HCT116 (cell line): ENCODE measurements at regions not wholly inside any gene's neighbourhood (a gene's known extent, or its start where the extent isn't known, plus 50 kb on each side); places are given as distances from the start of the nearest gene placed in this dataset.
"Not testable (repeated sequence)": the region's sequence is repeated elsewhere in the genome, so short reads cannot be mapped to it uniquely, and the experiment has no call there.

ENCODE experiments used
- ATAC-seq: fragments of 200-7000 bp; cut with Tn5 transposase; 2 replicates; pipeline ENCODE4 v1.9.1; 2020; ENCODE audit warnings: mild to moderate bottlenecking, moderate library complexity
- BruUV-seq: library from RNA; stranded (reverse); fragments of 400-500 nt; replicated peaks from 2 replicates; lab custom pipeline; 2021; lab: Mats Ljungman, UMichigan
- CTCF ChIA-PET: fragments of 300-600 bp; sonication (Branson Sonifier 250); formaldehyde crosslinking; loops from one replicate; lab custom pipeline; 2021; ENCODE audit warnings: antibody characterized with exemption; lab: Charles Lee
- POLR2A ChIA-PET: fragments of 300-600, 350-600 bp; sonication (Branson Sonifier 250); formaldehyde crosslinking; loops from one replicate; lab custom pipeline; 2021; ENCODE audit warnings: antibody characterized with exemption; lab: Charles Lee
- RAD21 ChIA-PET, 2 experiments: fragments of 300-600 bp; sonication (Branson Sonifier 250); formaldehyde crosslinking; loops; one replicate each; lab custom pipeline; 2023; ENCODE audit warnings: low total read pairs in 2 of 2; ENCODE audit not compliant: uncharacterized antibody in 2 of 2, unreplicated experiment in 2 of 2, low non-redundant PET in 1 of 2; lab: Charles Lee
- DNase-seq: peaks from one replicate; pipeline ENCODE4 v3.0.0-alpha.2; 2010; ENCODE audit warnings: low read depth, low spot score
- H2AFZ ChIP-seq: fragments of 200-600 bp; shearing (Covaris generic), sonication (generic); 2 replicates; pipeline ENCODE4 v1.6.1; 2017; ENCODE audit warnings: low read depth, mixed run types, mixed read lengths, antibody characterized with exemption, low read length; ENCODE audit not compliant: poor library complexity, severe bottlenecking
- H3K27ac ChIP-seq: 2 replicates; pipeline ENCODE4 v1.5.1; 2012; ENCODE audit warnings: low read depth, low read length
- H3K27me3 ChIP-seq: fragments of 200-600 bp; sonication (generic); 2 replicates; pipeline ENCODE4 v1.6.1; 2016; ENCODE audit warnings: mixed run types, low read length, mixed read lengths; ENCODE audit not compliant: insufficient read depth
- H3K36me3 ChIP-seq, 2 experiments: fragments of 200-500 bp in 1 of 2; fragments of 200-600 bp in 1 of 2; sonication (Bioruptor generic) in 1 of 2; sonication (generic) in 1 of 2; 2 replicates each; pipeline versions ENCODE4 v1.5.1 to v1.6.1; 2014 to 2016; ENCODE audit warnings: low read length in 2 of 2, inconsistent platforms in 1 of 2, mixed read lengths in 1 of 2, mixed run types in 1 of 2; ENCODE audit not compliant: insufficient read depth in 2 of 2, control insufficient read depth in 1 of 2
- H3K4me1 ChIP-seq, 2 experiments: fragments of 200-600 bp in 1 of 2; sonication (generic) in 1 of 2; 2 replicates each; pipeline versions ENCODE4 v1.5.1 to v1.6.1; 2012 to 2017; ENCODE audit warnings: low read length in 2 of 2, inconsistent platforms in 1 of 2, mild to moderate bottlenecking in 1 of 2, mixed read lengths in 1 of 2, mixed run types in 1 of 2, moderate library complexity in 1 of 2; ENCODE audit not compliant: insufficient read depth in 2 of 2, control insufficient read depth in 1 of 2
- H3K4me2 ChIP-seq: fragments of 200-600 bp; sonication (generic); 2 replicates; pipeline ENCODE4 v1.6.1; 2017; ENCODE audit warnings: mixed run types, low read length, mixed read lengths
- H3K4me3 ChIP-seq, 2 experiments: fragments of 200-600 bp in 1 of 2; sonication (generic) in 1 of 2; replicated peaks in 1 of 2; 2 replicates each; pipeline ENCODE4 v1.5.1; 2011 to 2016; ENCODE audit warnings: low read length in 2 of 2, control low read depth in 1 of 2, low read depth in 1 of 2, mild to moderate bottlenecking in 1 of 2, mixed read lengths in 1 of 2, mixed run types in 1 of 2
- H3K79me2 ChIP-seq: fragments of 200-600 bp; sonication (generic); 2 replicates; pipeline ENCODE4 v1.6.1; 2017; ENCODE audit warnings: mild to moderate bottlenecking, mixed run types, low read length, moderate library complexity, mixed read lengths; ENCODE audit not compliant: insufficient read depth
- H3K9ac ChIP-seq: fragments of 200-600 bp; sonication (generic); 2 replicates; pipeline ENCODE4 v1.6.1; 2016; ENCODE audit warnings: low read length, mixed read lengths
- H3K9me2 ChIP-seq: fragments of 200-600 bp; sonication (generic), shearing (Covaris generic); 2 replicates; pipeline ENCODE4 v1.6.1; 2017; ENCODE audit warnings: mixed run types, mild to moderate bottlenecking, moderate library complexity; ENCODE audit not compliant: insufficient read depth
- H3K9me3 ChIP-seq, 2 experiments: fragments of 200-500 bp in 1 of 2; fragments of 200-600 bp in 1 of 2; sonication (Bioruptor generic) in 1 of 2; sonication (generic) in 1 of 2; 2 replicates each; pipeline ENCODE4 v1.6.1; 2014 to 2017; ENCODE audit warnings: low read length in 2 of 2, mixed read lengths in 2 of 2, inconsistent platforms in 1 of 2, low read depth in 1 of 2, mild to moderate bottlenecking in 1 of 2, mixed run types in 1 of 2, moderate library complexity in 1 of 2; ENCODE audit not compliant: control insufficient read depth in 1 of 2, insufficient read depth in 1 of 2
- H4K20me1 ChIP-seq: fragments of 200-600 bp; sonication (generic), shearing (Covaris generic); 2 replicates; pipeline ENCODE4 v1.6.1; 2017; ENCODE audit warnings: mixed run types, mild to moderate bottlenecking, moderate library complexity; ENCODE audit not compliant: insufficient read depth
- CBX3 ChIP-seq: IDR thresholded peaks from 2 replicates; pipeline ENCODE4 v1.6.1; 2012; ENCODE audit warnings: low read depth
- CEBPB ChIP-seq: IDR thresholded peaks from 2 replicates; pipeline ENCODE4 v1.6.1; 2012; ENCODE audit warnings: low read depth
- EGR1 ChIP-seq: IDR thresholded peaks from 2 replicates; pipeline ENCODE4 v1.6.1; 2012; ENCODE audit warnings: low read depth
- EZH2 ChIP-seq: fragments of 200-600 bp; sonication (generic); IDR thresholded peaks from 2 replicates; pipeline ENCODE4 v1.6.1; 2017; ENCODE audit warnings: antibody characterized with exemption, mixed run types
- EZH2phosphoT487 ChIP-seq: fragments of 200-600 bp; IDR thresholded peaks from 2 replicates; pipeline ENCODE4 v1.6.1; 2018; ENCODE audit warnings: antibody characterized with exemption, borderline replicate concordance
- JUND ChIP-seq: IDR thresholded peaks from 2 replicates; pipeline ENCODE4 v1.6.1; 2012
- POLR2A ChIP-seq: IDR thresholded peaks from 2 replicates; pipeline ENCODE4 v1.7.0; 2011; ENCODE audit warnings: borderline replicate concordance; ENCODE audit not compliant: insufficient read depth, insufficient read length; ENCODE audit errors: extremely low read depth
- TCF7L2 ChIP-seq: IDR thresholded peaks from 2 replicates; pipeline ENCODE4 v1.7.0; 2011; ENCODE audit warnings: borderline replicate concordance, inconsistent platforms; ENCODE audit not compliant: insufficient read depth, insufficient read length; ENCODE audit errors: extremely low read depth
- ZNF274 ChIP-seq: fragments of 200-500 bp; sonication (Bioruptor generic); IDR thresholded peaks from 2 replicates; pipeline ENCODE4 v1.6.1; 2014; ENCODE audit warnings: mild to moderate bottlenecking, low read depth, low read length, inconsistent platforms
- intact Hi-C: fragments of 100-400 bp; cut with micrococcal nuclease; formaldehyde crosslinking; loops from 2 replicates; pipeline ENCODE4 v1.10.0; 2022
- TF ChIP-seq, protein P1 (sequence below): IDR thresholded peaks from 2 replicates; pipeline ENCODE4 v1.6.1; 2012
- TF ChIP-seq, protein P2 (sequence below): IDR thresholded peaks from 2 replicates; pipeline ENCODE4 v1.6.1; 2012
- TF ChIP-seq, protein P3 (sequence below), 3 experiments: fragments of 200-600 bp in 1 of 3; sonication (generic) in 1 of 3; IDR thresholded peaks in 2 of 3; conservative IDR thresholded peaks in 1 of 3; 2 replicates each; pipeline ENCODE4 v1.5.1; 2012 to 2017; ENCODE audit warnings: low read depth in 2 of 3, low read length in 2 of 3, antibody characterized with exemption in 1 of 3, borderline replicate concordance in 1 of 3, control low read depth in 1 of 3, mild to moderate bottlenecking in 1 of 3, mixed read lengths in 1 of 3, mixed run types in 1 of 3, moderate library complexity in 1 of 3; ENCODE audit not compliant: insufficient read depth in 1 of 3

DNA sequence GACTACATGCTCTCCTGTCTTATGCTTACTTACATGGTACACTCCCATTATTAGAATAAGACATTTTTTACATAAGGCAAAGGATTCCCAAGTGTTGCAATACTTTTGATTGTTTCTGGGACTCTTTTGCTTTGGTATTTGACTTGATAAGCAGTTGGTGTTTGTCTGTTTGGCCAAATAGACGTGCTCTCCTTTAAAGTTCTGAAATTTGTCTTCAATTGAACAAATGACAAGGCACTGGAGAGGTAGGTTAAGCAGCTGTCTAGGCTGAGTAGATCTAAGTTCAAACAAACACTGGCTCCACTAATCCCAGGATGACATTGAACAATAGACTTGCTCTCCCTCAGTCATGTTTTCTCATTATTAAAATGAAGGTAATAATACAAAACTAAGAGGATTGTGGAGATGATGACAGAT lies 430.5 kb downstream of the STK39 start:
- H3K36me3 ChIP-seq: no peaks in the 10 kb centered on the region
- DNase-seq (no peak), ATAC-seq (no peak)
- no TSS peak for BruUV-seq
- H3K9ac ChIP-seq: no peak overlapping the region
- H3K79me2 ChIP-seq: no peaks in the 10 kb centered on the region
- H3K27me3 ChIP-seq: peaks cover 12% of the 10 kb centered on the region
- no peak overlapping the region for H3K27ac ChIP-seq
- TF ChIP-seq EZH2phosphoT487: no peak
- TF ChIP-seq JUND: no peak
- TF ChIP-seq, protein P1, sequence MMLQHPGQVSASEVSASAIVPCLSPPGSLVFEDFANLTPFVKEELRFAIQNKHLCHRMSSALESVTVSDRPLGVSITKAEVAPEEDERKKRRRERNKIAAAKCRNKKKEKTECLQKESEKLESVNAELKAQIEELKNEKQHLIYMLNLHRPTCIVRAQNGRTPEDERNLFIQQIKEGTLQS: no peak
- no peak for TF ChIP-seq TCF7L2
- no peak for TF ChIP-seq CEBPB
- TF ChIP-seq, protein P2, sequence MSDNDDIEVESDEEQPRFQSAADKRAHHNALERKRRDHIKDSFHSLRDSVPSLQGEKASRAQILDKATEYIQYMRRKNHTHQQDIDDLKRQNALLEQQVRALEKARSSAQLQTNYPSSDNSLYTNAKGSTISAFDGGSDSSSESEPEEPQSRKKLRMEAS: no peak
- no peak for TF ChIP-seq POLR2A
- TF ChIP-seq CBX3: no peak
- no peak for TF ChIP-seq EZH2
- TF ChIP-seq EGR1: no peak
- no peak overlapping the region for H3K4me2 ChIP-seq
- no peaks in the 10 kb centered on the region for H3K4me1 ChIP-seq
- H3K9me2 ChIP-seq: no peaks in the 10 kb centered on the region
- no peaks in the 10 kb centered on the region for H3K9me3 ChIP-seq
- ChIA-PET RAD21 (no interaction called here), POLR2A (no interaction called here), CTCF (no interaction called here)
- H3K4me3 ChIP-seq: no peak overlapping the region
- H4K20me1 ChIP-seq: no peaks in the 10 kb centered on the region
- intact Hi-C loops: no loop called here
- H2AFZ ChIP-seq: no peak overlapping the region

DNA sequence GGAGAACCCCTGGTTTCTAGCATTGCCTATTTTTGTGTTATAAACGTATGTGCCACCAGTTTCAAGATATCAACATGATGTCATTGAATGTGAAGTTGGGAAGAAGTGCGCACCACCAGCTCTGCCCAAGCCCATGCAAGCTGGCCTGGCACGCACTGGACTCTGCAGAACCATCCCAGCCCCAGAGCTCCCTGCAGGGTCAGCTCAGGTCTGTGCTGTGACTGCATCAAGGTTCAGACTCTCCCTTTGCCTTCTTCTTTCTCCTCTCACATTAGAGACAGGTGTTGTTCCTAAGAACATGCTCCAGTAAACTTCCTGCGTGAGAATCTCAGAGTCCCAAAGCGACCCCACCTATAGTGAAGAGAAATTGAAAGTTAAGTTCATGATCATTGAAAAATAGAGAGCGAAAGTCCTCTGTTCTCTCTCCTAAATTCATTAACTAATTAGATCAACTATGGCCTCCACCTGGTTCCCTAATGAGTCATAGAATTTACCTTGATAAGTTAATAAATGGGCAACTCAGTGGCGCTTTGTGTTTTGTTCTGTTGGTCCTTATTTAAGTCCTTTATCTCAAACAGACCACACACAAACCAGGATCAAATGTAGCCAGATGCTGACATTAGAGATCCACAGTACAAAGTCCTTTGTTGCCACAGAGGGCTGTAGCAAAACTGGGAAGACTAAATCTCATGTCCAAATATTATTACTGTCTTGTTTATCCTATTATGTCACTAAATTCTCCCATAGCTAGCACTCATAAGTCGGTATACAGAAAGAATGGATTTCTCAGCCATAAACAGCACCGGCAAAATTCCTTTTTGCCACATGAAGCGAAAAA lies 432.3 kb downstream of the STK39 start:
- Histone ChIP-seq H3K4me3 (no peak overlapping the region), H3K4me2 (no peak overlapping the region), H3K9ac (no peak overlapping the region), H4K20me1 (no peaks in the 10 kb centered on the region), H3K27me3 (peaks cover 14% of the 10 kb centered on the region), H3K79me2 (no peaks in the 10 kb centered on the region), H3K36me3 (no peaks in the 10 kb centered on the region), H3K9me2 (no peaks in the 10 kb centered on the region), H3K9me3 (no peaks in the 10 kb centered on the region), H2AFZ (no peak overlapping the region), H3K27ac (no peak overlapping the region), H3K4me1 (no peaks in the 10 kb centered on the region)
- no TSS peak for BruUV-seq
- ChIA-PET RAD21 (no interaction called here), POLR2A (no interaction called here), CTCF (no interaction called here)
- no peak for DNase-seq
- no peak for ATAC-seq
- intact Hi-C loops: no loop called here
- TF ChIP-seq, protein P3, sequence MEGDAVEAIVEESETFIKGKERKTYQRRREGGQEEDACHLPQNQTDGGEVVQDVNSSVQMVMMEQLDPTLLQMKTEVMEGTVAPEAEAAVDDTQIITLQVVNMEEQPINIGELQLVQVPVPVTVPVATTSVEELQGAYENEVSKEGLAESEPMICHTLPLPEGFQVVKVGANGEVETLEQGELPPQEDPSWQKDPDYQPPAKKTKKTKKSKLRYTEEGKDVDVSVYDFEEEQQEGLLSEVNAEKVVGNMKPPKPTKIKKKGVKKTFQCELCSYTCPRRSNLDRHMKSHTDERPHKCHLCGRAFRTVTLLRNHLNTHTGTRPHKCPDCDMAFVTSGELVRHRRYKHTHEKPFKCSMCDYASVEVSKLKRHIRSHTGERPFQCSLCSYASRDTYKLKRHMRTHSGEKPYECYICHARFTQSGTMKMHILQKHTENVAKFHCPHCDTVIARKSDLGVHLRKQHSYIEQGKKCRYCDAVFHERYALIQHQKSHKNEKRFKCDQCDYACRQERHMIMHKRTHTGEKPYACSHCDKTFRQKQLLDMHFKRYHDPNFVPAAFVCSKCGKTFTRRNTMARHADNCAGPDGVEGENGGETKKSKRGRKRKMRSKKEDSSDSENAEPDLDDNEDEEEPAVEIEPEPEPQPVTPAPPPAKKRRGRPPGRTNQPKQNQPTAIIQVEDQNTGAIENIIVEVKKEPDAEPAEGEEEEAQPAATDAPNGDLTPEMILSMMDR (IDR thresholded peaks at IDR 0.05 in 2 of 3, conservative IDR thresholded peaks at IDR 0.05 in 1 of 3; ENCODE audit: borderline replicate concordance in 1 of 3, insufficient read depth in 1 of 3, low read depth in 2 of 3, low read length in 2 of 3): no peak
- no peak for TF ChIP-seq TCF7L2
- no peak for TF ChIP-seq ZNF274
- TF ChIP-seq EZH2phosphoT487: no peak

DNA sequence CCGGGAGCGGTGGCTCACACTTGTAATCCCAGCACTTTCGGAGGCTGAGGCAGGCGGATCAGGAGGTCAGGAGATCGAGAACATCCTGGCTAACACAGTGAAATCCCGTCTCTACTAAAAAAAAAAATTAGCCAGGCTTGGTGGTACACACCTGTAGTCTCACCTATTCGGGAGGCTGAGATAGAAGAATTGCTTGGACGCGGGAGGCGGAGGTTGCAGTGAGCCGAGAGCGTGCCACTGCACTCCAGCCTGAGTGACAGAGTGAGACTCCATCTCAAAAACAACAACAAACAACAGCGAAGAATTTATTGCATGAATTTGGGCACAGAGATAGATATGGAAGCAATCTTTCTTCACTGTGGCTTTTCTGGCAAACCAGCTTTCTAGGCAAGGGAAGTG lies 432.9 kb downstream of the STK39 start:
- H3K9me2 ChIP-seq, RAD21 ChIA-PET, H4K20me1 ChIP-seq, H3K79me2 ChIP-seq, H3K4me3 ChIP-seq, H3K36me3 ChIP-seq, DNase-seq, H3K27ac ChIP-seq, H2AFZ ChIP-seq, ATAC-seq, H3K9me3 ChIP-seq, H3K9ac ChIP-seq, H3K4me2 ChIP-seq, POLR2A ChIA-PET, intact Hi-C loops, BruUV-seq, CTCF ChIA-PET, H3K4me1 ChIP-seq: not testable (repeated sequence)
- H3K27me3 ChIP-seq: peaks cover 10% of the 10 kb centered on the region
